ENCODE measurements at regions not wholly inside any gene's neighbourhood (a gene's known extent, or its start where the extent isn't known, plus 50 kb on each side); places are given as distances from the start of the nearest gene placed in this dataset.
"Not testable (repeated sequence)": the region's sequence is repeated elsewhere in the genome, so short reads cannot be mapped to it uniquely, and the experiment has no call there.

- DNase-seq (ENCODE audit: low spot score): no peak
- intact Hi-C loops (cut with DNase I): no loop called here
Measured at GRCh38 chr13:93004919-93005318, 221.7 kb upstream of the GPC6 start.

- intact Hi-C loops (cut with DNase I): no loop called here
- no peak for DNase-seq (ENCODE audit: low spot score)
Measured at GRCh38 chr13:93007928-93008327, 218.7 kb upstream of the GPC6 start.

- no peak for DNase-seq (ENCODE audit: low spot score)
- intact Hi-C loops (cut with DNase I): no loop called here
Measured at GRCh38 chr13:93017493-93018112, 209.0 kb upstream of the GPC6 start.

GRCh38 chr13:93023929-93024328 is 202.7 kb upstream of the GPC6 start:
- no peak for DNase-seq (ENCODE audit: low spot score)
- intact Hi-C loops (cut with DNase I): no loop called here

GRCh38 chr13:93025984-93026383 is 200.6 kb upstream of the GPC6 start:
- no peak for DNase-seq (ENCODE audit: low spot score)
- intact Hi-C loops (cut with DNase I): no loop called here

GRCh38 chr13:93029536-93029935 is 197.1 kb upstream of the GPC6 start:
- intact Hi-C loops (cut with DNase I): no loop called here
- DNase-seq (ENCODE audit: low spot score): no peak

- intact Hi-C loops (cut with DNase I): loop anchor here in 1 of 2 donors (10.0 kb wide), 1 partner anchor 392 kb away; no protein-coding TSS in a partner anchor
- no peak for DNase-seq (ENCODE audit: low spot score)
Measured at GRCh38 chr13:93036380-93036779, 190.2 kb upstream of the GPC6 start.

- intact Hi-C loops (cut with DNase I): loop anchor here in 1 of 2 donors (10.0 kb wide), 1 partner anchor 393 kb away; no protein-coding TSS in a partner anchor
- no peak for DNase-seq (ENCODE audit: low spot score)
Measured at GRCh38 chr13:93037780-93038179, 188.8 kb upstream of the GPC6 start.

GRCh38 chr13:93038187-93038586 is 188.4 kb upstream of the GPC6 start:
- intact Hi-C loops (cut with DNase I): loop anchor here in 1 of 2 donors (10.0 kb wide), 1 partner anchor 393 kb away; no protein-coding TSS in a partner anchor
- DNase-seq (ENCODE audit: low spot score): no peak

- intact Hi-C loops (cut with DNase I): loop anchor here in 1 of 2 donors (10.0 kb wide), 1 partner anchor 394 kb away; no protein-coding TSS in a partner anchor
- DNase-seq (ENCODE audit: low spot score): no peak
Measured at GRCh38 chr13:93039131-93039530, 187.5 kb upstream of the GPC6 start.

- DNase-seq (ENCODE audit: low spot score); intact Hi-C loops (cut with DNase I): not testable (repeated sequence)
Measured at GRCh38 chr13:93041566-93041965, 185.0 kb upstream of the GPC6 start.

GRCh38 chr13:93045836-93046235 is 180.8 kb upstream of the GPC6 start:
- DNase-seq (ENCODE audit: low spot score): no peak
- intact Hi-C loops (cut with DNase I): no loop called here

GRCh38 chr13:93055233-93055632 is 171.4 kb upstream of the GPC6 start:
- no peak for DNase-seq (ENCODE audit: low spot score)
- intact Hi-C loops (cut with DNase I): no loop called here

GRCh38 chr13:93058301-93058700 is 168.3 kb upstream of the GPC6 start:
- DNase-seq (ENCODE audit: low spot score): no peak
- intact Hi-C loops (cut with DNase I): no loop called here

- no peak for DNase-seq (ENCODE audit: low spot score)
- intact Hi-C loops (cut with DNase I): no loop called here
Measured at GRCh38 chr13:93060144-93060543, 166.5 kb upstream of the GPC6 start.

- DNase-seq (ENCODE audit: low spot score): no peak
- intact Hi-C loops (cut with DNase I): no loop called here
Measured at GRCh38 chr13:93066187-93066586, 160.4 kb upstream of the GPC6 start.

GRCh38 chr13:93079294-93079693 is 147.3 kb upstream of the GPC6 start:
- intact Hi-C loops (cut with DNase I): no loop called here

GRCh38 chr13:93080166-93080565 is 146.4 kb upstream of the GPC6 start:
- intact Hi-C loops (cut with DNase I): no loop called here
- DNase-seq (ENCODE audit: low spot score): no peak

More at GRCh38 chr13:93079294-93079693, 147.3 kb upstream of the GPC6 start:
- no peak for DNase-seq (ENCODE audit: low spot score)

- intact Hi-C loops (cut with DNase I): no loop called here
- DNase-seq (ENCODE audit: low spot score): no peak
Measured at GRCh38 chr13:93080587-93080986, 146.0 kb upstream of the GPC6 start.

GRCh38 chr13:93086329-93086728 is 140.3 kb upstream of the GPC6 start:
- intact Hi-C loops (cut with DNase I): no loop called here
- no peak for DNase-seq (ENCODE audit: low spot score)

GRCh38 chr13:93098972-93099371 is 127.6 kb upstream of the GPC6 start:
- no peak for DNase-seq (ENCODE audit: low spot score)

More at GRCh38 chr13:93098972-93099371, 127.6 kb upstream of the GPC6 start:
- intact Hi-C loops (cut with DNase I): no loop called here
